MCF 10A (cell line): ENCODE measurements at regions not wholly inside any gene's neighbourhood (a gene's known extent, or its start where the extent isn't known, plus 50 kb on each side); places are given as distances from the start of the nearest gene placed in this dataset.

ENCODE experiments used
- BruUV-seq: library from RNA; stranded (reverse); fragments of 400-500 nt; replicated peaks from 2 replicates; lab custom pipeline; 2021; lab: Mats Ljungman, UMichigan
- CTCF ChIA-PET: fragments of 300-600 bp; sonication (Branson Sonifier 250); formaldehyde crosslinking; extraction: SDS; loops from one replicate; lab custom pipeline; 2021; ENCODE audit warnings: antibody characterized with exemption, inconsistent platforms; lab: Yijun Ruan, JAX
- POLR2A ChIA-PET: fragments of 300-600, 350-650 bp; sonication (Branson Sonifier 250); formaldehyde crosslinking; extraction: SDS; loops from one replicate; lab custom pipeline; 2020; ENCODE audit warnings: antibody characterized with exemption, inconsistent platforms; lab: Yijun Ruan, JAX
- DNase-seq: peaks from one replicate; pipeline ENCODE4 v3.0.0-alpha.2; 2018; ENCODE audit not compliant: unreplicated experiment
- H3K27ac Mint-ChIP-seq: one replicate; pipeline ENCODE4 v1.8.0; 2022; ENCODE audit warnings: mild to moderate bottlenecking, low read depth, mixed read lengths; ENCODE audit not compliant: unreplicated experiment
- H3K27me3 Mint-ChIP-seq: one replicate; pipeline ENCODE4 v1.8.0; 2022; ENCODE audit warnings: mixed read lengths; ENCODE audit not compliant: insufficient read depth, unreplicated experiment
- H3K36me3 Mint-ChIP-seq: one replicate; pipeline ENCODE4 v1.8.0; 2022; ENCODE audit warnings: mild to moderate bottlenecking, moderate library complexity, mixed read lengths; ENCODE audit not compliant: insufficient read depth, unreplicated experiment
- H3K4me1 Mint-ChIP-seq: one replicate; pipeline ENCODE4 v1.8.0; 2022; ENCODE audit warnings: mixed read lengths; ENCODE audit not compliant: insufficient read depth, unreplicated experiment
- H3K4me3 Mint-ChIP-seq: one replicate; pipeline ENCODE4 v1.8.0; 2022; ENCODE audit warnings: mild to moderate bottlenecking, moderate library complexity, mixed read lengths; ENCODE audit not compliant: unreplicated experiment
- H3K9me3 Mint-ChIP-seq: one replicate; pipeline ENCODE4 v1.8.0; 2022; ENCODE audit warnings: mixed read lengths; ENCODE audit not compliant: unreplicated experiment
- intact Hi-C: fragments of 100-400 bp; cut with micrococcal nuclease; formaldehyde crosslinking; loops from 2 replicates; pipeline ENCODE4 v1.14.1; 2022
- TF ChIP-seq, protein P1 (sequence below): fragments of 200-600 bp; IDR thresholded peaks from one replicate; pipeline ENCODE4 v1.8.0; 2022; ENCODE audit warnings: antibody characterized with exemption, mild to moderate bottlenecking; ENCODE audit not compliant: unreplicated experiment

DNA sequence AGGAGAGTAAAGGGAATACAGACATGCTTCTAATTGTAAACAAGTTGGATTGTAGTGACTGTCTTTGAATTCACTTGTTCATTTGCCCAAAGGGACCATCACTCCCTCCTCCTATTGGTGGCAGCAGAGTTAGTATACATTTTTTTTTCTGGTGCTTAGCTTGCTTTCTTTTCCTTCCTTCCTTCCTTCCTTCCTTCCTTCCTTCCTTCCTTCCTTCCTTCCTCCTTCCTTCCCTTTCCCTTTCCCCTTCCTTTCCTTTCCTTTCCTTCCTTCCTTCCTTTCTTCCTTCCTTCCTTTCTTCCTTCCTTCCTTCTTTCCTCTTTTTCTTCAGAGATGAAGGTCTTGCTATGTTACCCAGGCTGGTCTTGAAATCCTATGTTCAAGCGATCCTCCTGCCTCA, 94.8 kb upstream of the ATP6AP2 start:
- intact Hi-C loops: no loop called here
- no TSS peak for BruUV-seq
- CTCF ChIA-PET: interaction anchor here (0.5 kb wide), 1 partner anchor 12 kb away, joined by 3 read pairs; no protein-coding TSS in a partner anchor
- Mint-ChIP-seq H3K27me3 (peaks cover 77% of the 10 kb centered on the region), H3K4me1 (no peaks in the 10 kb centered on the region), H3K4me3 (no peak overlapping the region), H3K27ac (no peak overlapping the region), H3K9me3 (peaks cover 11% of the 10 kb centered on the region), H3K36me3 (no peaks in the 10 kb centered on the region)
- no peak for DNase-seq
- POLR2A ChIA-PET: interaction anchor here (0.6 kb wide), 1 partner anchor 544 kb away, joined by 4 read pairs; no protein-coding TSS in a partner anchor
- TF ChIP-seq, protein P1, sequence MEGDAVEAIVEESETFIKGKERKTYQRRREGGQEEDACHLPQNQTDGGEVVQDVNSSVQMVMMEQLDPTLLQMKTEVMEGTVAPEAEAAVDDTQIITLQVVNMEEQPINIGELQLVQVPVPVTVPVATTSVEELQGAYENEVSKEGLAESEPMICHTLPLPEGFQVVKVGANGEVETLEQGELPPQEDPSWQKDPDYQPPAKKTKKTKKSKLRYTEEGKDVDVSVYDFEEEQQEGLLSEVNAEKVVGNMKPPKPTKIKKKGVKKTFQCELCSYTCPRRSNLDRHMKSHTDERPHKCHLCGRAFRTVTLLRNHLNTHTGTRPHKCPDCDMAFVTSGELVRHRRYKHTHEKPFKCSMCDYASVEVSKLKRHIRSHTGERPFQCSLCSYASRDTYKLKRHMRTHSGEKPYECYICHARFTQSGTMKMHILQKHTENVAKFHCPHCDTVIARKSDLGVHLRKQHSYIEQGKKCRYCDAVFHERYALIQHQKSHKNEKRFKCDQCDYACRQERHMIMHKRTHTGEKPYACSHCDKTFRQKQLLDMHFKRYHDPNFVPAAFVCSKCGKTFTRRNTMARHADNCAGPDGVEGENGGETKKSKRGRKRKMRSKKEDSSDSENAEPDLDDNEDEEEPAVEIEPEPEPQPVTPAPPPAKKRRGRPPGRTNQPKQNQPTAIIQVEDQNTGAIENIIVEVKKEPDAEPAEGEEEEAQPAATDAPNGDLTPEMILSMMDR: no peak

DNA sequence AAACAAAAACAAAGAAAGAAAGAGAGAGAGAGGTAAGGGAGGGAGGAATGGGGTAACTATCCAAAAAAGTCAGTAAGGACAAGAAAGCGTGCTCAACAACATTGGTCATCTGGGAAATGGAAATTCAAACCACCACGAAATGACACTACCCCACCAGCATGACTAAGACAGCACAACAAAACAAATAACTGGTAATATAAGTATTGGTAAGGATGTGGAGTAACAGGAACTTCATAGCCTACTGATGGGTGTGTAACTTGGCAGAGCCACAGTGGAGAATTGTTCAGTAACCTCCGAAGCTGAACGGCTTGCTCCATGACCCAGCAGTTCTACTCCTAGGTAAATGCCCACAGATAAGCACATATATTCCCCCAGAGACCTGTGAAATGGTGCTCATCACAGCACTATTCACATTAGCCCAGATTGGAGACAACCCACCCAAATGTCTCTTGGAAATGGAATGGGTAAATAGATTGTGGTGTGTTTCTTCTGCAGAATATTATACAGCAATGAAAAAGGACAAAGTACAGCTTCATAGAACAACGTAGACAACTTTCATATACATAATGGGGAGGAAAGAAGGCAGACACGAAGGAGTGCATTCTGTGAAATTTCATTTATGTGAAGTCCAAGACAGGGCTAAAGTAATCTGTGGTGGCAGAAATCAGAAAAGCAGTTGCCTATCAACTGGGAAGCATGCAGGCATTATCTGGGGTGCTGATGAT, 95.5 kb upstream of the ATP6AP2 start:
- Mint-ChIP-seq H3K4me1 (no peaks in the 10 kb centered on the region), H3K9me3 (peaks cover 11% of the 10 kb centered on the region), H3K27me3 (peaks cover 77% of the 10 kb centered on the region), H3K27ac (no peak overlapping the region), H3K36me3 (no peaks in the 10 kb centered on the region), H3K4me3 (no peak overlapping the region)
- ChIA-PET CTCF (interaction anchor here (0.5 kb wide), 2 partner anchors 12 to 32 kb away, joined by 3 read pairs; no protein-coding TSS in a partner anchor), POLR2A (no interaction called here)
- intact Hi-C loops: no loop called here
- DNase-seq: no peak
- BruUV-seq: no TSS peak
- TF ChIP-seq, protein P1: no peak

DNA sequence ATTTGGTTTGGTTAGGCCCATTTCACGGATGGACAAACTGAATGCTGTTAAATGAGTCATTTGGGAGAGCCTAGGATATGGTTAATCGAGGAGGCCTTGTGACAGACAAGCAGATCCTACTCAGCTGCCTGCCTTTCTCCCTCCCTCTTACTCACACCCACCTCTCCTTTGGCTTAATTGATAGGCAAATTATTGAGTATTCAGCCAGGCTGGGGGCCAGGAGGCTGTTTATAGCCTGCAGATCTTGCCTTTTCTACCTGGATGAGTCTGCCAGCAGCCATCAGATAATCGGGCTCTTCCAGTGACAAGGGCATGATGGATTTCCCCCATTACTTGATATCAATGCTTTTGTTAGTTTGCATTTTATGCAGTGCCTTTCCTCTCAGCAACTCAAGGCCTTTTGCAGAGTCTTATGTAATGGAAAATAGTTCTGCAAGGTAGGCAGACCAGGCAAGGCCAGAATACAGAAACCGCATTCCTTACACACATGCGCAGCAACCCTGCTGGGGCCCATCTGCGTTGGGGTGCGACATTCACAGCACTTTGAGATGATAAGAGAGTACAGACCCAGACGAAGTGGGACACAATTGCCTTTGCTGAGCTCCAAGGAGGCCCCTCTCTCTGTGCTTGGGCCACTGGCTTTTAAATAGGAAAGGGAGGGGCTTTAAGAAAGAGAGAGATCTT, 96.2 kb upstream of the ATP6AP2 start:
- Mint-ChIP-seq H3K27ac (no peak overlapping the region), H3K4me1 (no peaks in the 10 kb centered on the region), H3K36me3 (no peaks in the 10 kb centered on the region), H3K4me3 (no peak overlapping the region), H3K9me3 (peaks cover 11% of the 10 kb centered on the region), H3K27me3 (peaks cover 77% of the 10 kb centered on the region)
- no TSS peak for BruUV-seq
- TF ChIP-seq, protein P1: no peak
- intact Hi-C loops: no loop called here
- ChIA-PET POLR2A (no interaction called here), CTCF (interaction anchor here (0.5 kb wide), 2 partner anchors 11 to 31 kb away, joined by 3 read pairs; no protein-coding TSS in a partner anchor)
- no peak for DNase-seq

DNA sequence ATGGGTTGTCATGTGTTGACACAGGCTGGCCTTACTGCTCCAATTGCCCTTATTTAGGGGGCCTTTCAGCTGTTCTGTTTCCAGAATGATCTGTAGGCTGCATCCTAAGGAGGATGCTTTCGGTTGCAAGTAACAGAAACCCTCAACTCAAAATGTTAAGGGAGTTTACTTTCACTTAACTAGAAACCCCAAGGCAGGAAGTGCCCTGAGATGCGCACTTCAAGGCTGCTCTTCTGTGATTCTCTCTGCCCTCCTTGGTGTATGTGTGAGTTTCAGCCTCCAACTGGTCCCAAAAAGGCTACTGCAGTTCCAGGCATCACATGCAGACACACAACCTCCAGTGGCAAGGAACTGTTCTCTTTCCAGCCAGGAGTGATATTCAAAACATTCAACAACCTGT, 97.3 kb upstream of the ATP6AP2 start:
- no peaks in the 10 kb centered on the region for H3K36me3 Mint-ChIP-seq
- intact Hi-C loops: no loop called here
- H3K27me3 Mint-ChIP-seq: peaks cover 79% of the 10 kb centered on the region
- CTCF ChIA-PET: interaction anchor here (1.4 kb wide), 1 partner anchor 9 kb away, joined by 4 read pairs; no protein-coding TSS in a partner anchor
- no peak for DNase-seq
- H3K9me3 Mint-ChIP-seq: peaks cover 11% of the 10 kb centered on the region
- POLR2A ChIA-PET: no interaction called here
- no peaks in the 10 kb centered on the region for H3K4me1 Mint-ChIP-seq
- no peak overlapping the region for H3K4me3 Mint-ChIP-seq
- H3K27ac Mint-ChIP-seq: no peak overlapping the region
- TF ChIP-seq, protein P1: no peak
- no TSS peak for BruUV-seq
